HEK293 (cell line): ENCODE measurements at regions not wholly inside any gene's neighbourhood (a gene's known extent, or its start where the extent isn't known, plus 50 kb on each side); places are given as distances from the start of the nearest gene placed in this dataset.
"Not testable (repeated sequence)": the region's sequence is repeated elsewhere in the genome, so short reads cannot be mapped to it uniquely, and the experiment has no call there.

Source experiments
- CTCF ChIA-PET: fragments of 350-600 bp; formaldehyde crosslinking; extraction: SDS; loops from one replicate; lab custom pipeline; 2021; ENCODE audit warnings: antibody characterized with exemption; lab: Yijun Ruan, JAX
- POLR2A ChIA-PET: fragments of 300-600 bp; formaldehyde crosslinking; extraction: SDS; loops from one replicate; lab custom pipeline; 2020; ENCODE audit warnings: antibody characterized with exemption, inconsistent platforms; lab: Yijun Ruan, JAX
- H3K27ac ChIP-seq: fragments of 200-500 bp; sonication (Bioruptor generic); 2 replicates; pipeline ENCODE4 v1.5.1; 2014; ENCODE audit warnings: low read depth, low read length, control low read depth, inconsistent platforms; ENCODE audit errors: extremely low read depth
- H3K36me3 ChIP-seq, 2 experiments: fragments of 200-500 bp in 1 of 2; sonication (Bioruptor generic) in 1 of 2; 1 replicate in 1 of 2; 2 replicates in 1 of 2; pipeline ENCODE4 v1.5.1; 2014 to 2017; ENCODE audit warnings: inconsistent platforms in 2 of 2, low read length in 2 of 2; ENCODE audit not compliant: control insufficient read depth in 2 of 2, insufficient read depth in 1 of 2
- H3K4me1 ChIP-seq: fragments of 200-500 bp; sonication (Bioruptor generic); 2 replicates; pipeline ENCODE4 v1.5.1; 2014; ENCODE audit warnings: mild to moderate bottlenecking, low read length, inconsistent platforms; ENCODE audit not compliant: control insufficient read depth, insufficient read depth
- H3K4me3 ChIP-seq: 2 replicates; pipeline ENCODE4 v1.5.1; 2011; ENCODE audit warnings: low read depth, mild to moderate bottlenecking, control low read depth, low read length, moderate library complexity
- H3K9me3 ChIP-seq: fragments of 200-500 bp; sonication (Bioruptor generic); 2 replicates; pipeline ENCODE4 v1.5.1; 2014; ENCODE audit warnings: low read depth, low read length, inconsistent platforms; ENCODE audit not compliant: control insufficient read depth, insufficient read depth
- GLI2 ChIP-seq: fragments of 450-650 bp; formaldehyde crosslinking; IDR thresholded peaks from 2 replicates; pipeline ENCODE4; 2017; ENCODE audit warnings: missing biosample characterization, missing genetic modification characterization, low read depth, borderline replicate concordance
- KLF10 ChIP-seq: fragments of 450-650 bp; IDR thresholded peaks from 2 replicates; pipeline ENCODE4 v1.5.1; 2018; ENCODE audit warnings: missing biosample characterization, mild to moderate bottlenecking, missing genetic modification characterization
- SALL2 ChIP-seq: fragments of 450-650 bp; formaldehyde crosslinking; IDR thresholded peaks from 2 replicates; pipeline ENCODE4 v1.5.0; 2017; ENCODE audit warnings: missing biosample characterization, mild to moderate bottlenecking, missing genetic modification characterization, borderline replicate concordance
- SETDB1 ChIP-seq: IDR thresholded peaks from one replicate; pipeline ENCODE4 v1.6.1; 2017; ENCODE audit warnings: mild to moderate bottlenecking, low read length, moderate library complexity, mixed read lengths; ENCODE audit not compliant: insufficient read length
- ZBTB17 ChIP-seq: fragments of 450-650 bp; formaldehyde crosslinking; IDR thresholded peaks from 2 replicates; pipeline ENCODE4 v1.5.1; 2016; ENCODE audit warnings: missing biosample characterization, missing genetic modification characterization
- ZNF121 ChIP-seq: fragments of 450-650 bp; formaldehyde crosslinking; IDR thresholded peaks from 2 replicates; pipeline ENCODE4 v1.5.1; 2016; ENCODE audit warnings: missing biosample characterization, missing genetic modification characterization
- ZNF138 ChIP-seq: fragments of 450-650 bp; formaldehyde crosslinking; IDR thresholded peaks from 2 replicates; pipeline ENCODE4 v1.5.1; 2016; ENCODE audit warnings: missing biosample characterization, missing genetic modification characterization, borderline replicate concordance
- ZNF280D ChIP-seq: fragments of 450-650 bp; formaldehyde crosslinking; IDR thresholded peaks from 2 replicates; pipeline ENCODE4 v1.5.1; 2016; ENCODE audit warnings: missing biosample characterization, missing genetic modification characterization
- ZNF621 ChIP-seq: fragments of 450-650 bp; formaldehyde crosslinking; IDR thresholded peaks from 2 replicates; pipeline ENCODE4 v1.5.1; 2017; ENCODE audit warnings: missing biosample characterization, missing genetic modification characterization
- ZNF701 ChIP-seq: fragments of 450-650 bp; formaldehyde crosslinking; IDR thresholded peaks from 2 replicates; pipeline ENCODE4 v1.5.1; 2016; ENCODE audit warnings: missing biosample characterization, missing genetic modification characterization
- ZNF707 ChIP-seq: fragments of 450-650 bp; formaldehyde crosslinking; IDR thresholded peaks from 2 replicates; pipeline ENCODE4 v1.5.1; 2016; ENCODE audit warnings: missing biosample characterization, missing genetic modification characterization
- ZNF768 ChIP-seq: fragments of 450-650 bp; formaldehyde crosslinking; IDR thresholded peaks from 2 replicates; pipeline ENCODE4 v1.5.1; 2018; ENCODE audit warnings: missing biosample characterization, mild to moderate bottlenecking, missing genetic modification characterization
- ZNF830 ChIP-seq: fragments of 450-650 bp; IDR thresholded peaks from 2 replicates; pipeline ENCODE4 v1.5.0; 2018; ENCODE audit warnings: missing biosample characterization, missing genetic modification characterization, low read depth, mild to moderate bottlenecking, moderate library complexity
- ZNF843 ChIP-seq: fragments of 450-650 bp; formaldehyde crosslinking; IDR thresholded peaks from 2 replicates; pipeline ENCODE4 v1.5.1; 2016; ENCODE audit warnings: missing biosample characterization, missing genetic modification characterization
- ZSCAN4 ChIP-seq: fragments of 450-650 bp; formaldehyde crosslinking; IDR thresholded peaks from 2 replicates; pipeline ENCODE4 v1.5.1; 2017; ENCODE audit warnings: missing biosample characterization, missing genetic modification characterization
- TF ChIP-seq, protein P1 (sequence below): fragments of 450-650 bp; formaldehyde crosslinking; IDR thresholded peaks from 2 replicates; pipeline ENCODE4 v1.5.1; 2016; ENCODE audit warnings: missing biosample characterization, missing genetic modification characterization, borderline replicate concordance
- TF ChIP-seq, protein P2 (sequence below): sonication (generic); formaldehyde crosslinking; IDR thresholded peaks from 2 replicates; pipeline ENCODE4 v1.8.1; 2022; ENCODE audit warnings: mild to moderate bottlenecking, moderate library complexity, missing genetic modification reagents

GRCh38 chr1:217039926-217040325, 316.7 kb upstream of the ESRRG start (continued):
- TF ChIP-seq, protein P1, sequence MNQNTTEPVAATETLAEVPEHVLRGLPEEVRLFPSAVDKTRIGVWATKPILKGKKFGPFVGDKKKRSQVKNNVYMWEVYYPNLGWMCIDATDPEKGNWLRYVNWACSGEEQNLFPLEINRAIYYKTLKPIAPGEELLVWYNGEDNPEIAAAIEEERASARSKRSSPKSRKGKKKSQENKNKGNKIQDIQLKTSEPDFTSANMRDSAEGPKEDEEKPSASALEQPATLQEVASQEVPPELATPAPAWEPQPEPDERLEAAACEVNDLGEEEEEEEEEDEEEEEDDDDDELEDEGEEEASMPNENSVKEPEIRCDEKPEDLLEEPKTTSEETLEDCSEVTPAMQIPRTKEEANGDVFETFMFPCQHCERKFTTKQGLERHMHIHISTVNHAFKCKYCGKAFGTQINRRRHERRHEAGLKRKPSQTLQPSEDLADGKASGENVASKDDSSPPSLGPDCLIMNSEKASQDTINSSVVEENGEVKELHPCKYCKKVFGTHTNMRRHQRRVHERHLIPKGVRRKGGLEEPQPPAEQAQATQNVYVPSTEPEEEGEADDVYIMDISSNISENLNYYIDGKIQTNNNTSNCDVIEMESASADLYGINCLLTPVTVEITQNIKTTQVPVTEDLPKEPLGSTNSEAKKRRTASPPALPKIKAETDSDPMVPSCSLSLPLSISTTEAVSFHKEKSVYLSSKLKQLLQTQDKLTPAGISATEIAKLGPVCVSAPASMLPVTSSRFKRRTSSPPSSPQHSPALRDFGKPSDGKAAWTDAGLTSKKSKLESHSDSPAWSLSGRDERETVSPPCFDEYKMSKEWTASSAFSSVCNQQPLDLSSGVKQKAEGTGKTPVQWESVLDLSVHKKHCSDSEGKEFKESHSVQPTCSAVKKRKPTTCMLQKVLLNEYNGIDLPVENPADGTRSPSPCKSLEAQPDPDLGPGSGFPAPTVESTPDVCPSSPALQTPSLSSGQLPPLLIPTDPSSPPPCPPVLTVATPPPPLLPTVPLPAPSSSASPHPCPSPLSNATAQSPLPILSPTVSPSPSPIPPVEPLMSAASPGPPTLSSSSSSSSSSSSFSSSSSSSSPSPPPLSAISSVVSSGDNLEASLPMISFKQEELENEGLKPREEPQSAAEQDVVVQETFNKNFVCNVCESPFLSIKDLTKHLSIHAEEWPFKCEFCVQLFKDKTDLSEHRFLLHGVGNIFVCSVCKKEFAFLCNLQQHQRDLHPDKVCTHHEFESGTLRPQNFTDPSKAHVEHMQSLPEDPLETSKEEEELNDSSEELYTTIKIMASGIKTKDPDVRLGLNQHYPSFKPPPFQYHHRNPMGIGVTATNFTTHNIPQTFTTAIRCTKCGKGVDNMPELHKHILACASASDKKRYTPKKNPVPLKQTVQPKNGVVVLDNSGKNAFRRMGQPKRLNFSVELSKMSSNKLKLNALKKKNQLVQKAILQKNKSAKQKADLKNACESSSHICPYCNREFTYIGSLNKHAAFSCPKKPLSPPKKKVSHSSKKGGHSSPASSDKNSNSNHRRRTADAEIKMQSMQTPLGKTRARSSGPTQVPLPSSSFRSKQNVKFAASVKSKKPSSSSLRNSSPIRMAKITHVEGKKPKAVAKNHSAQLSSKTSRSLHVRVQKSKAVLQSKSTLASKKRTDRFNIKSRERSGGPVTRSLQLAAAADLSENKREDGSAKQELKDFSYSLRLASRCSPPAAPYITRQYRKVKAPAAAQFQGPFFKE (tag by site-specific recombination): no peak
- TF ChIP-seq SALL2 (tag by site-specific recombination): no peak
- TF ChIP-seq SETDB1: no peak

GRCh38 chr1:217039139-217039538, 315.9 kb upstream of the ESRRG start:
- H3K4me1 ChIP-seq, CTCF ChIA-PET, H3K4me3 ChIP-seq, H3K27ac ChIP-seq: not testable (repeated sequence)
- peak; percentile 89 for TF ChIP-seq ZNF707 (tag by site-specific recombination)
- TF ChIP-seq, all 188 proteins: peak for 1; not testable (repeated sequence) for 187
- H3K9me3 ChIP-seq, POLR2A ChIA-PET, H3K36me3 ChIP-seq: not testable (repeated sequence)

- H3K4me3 ChIP-seq: no peak overlapping the region
- TF ChIP-seq GLI2 (tag by site-specific recombination): no peak
- TF ChIP-seq ZNF768 (tag by site-specific recombination): no peak
- no peak for TF ChIP-seq ZNF138 (tag by site-specific recombination)
- TF ChIP-seq ZNF280D (tag by site-specific recombination): no peak
- no peak for TF ChIP-seq ZNF830
- TF ChIP-seq ZSCAN4: no peak
- no peak for TF ChIP-seq ZNF701 (tag by site-specific recombination)
- no peak for TF ChIP-seq ZNF121 (tag by site-specific recombination)
- TF ChIP-seq ZNF621 (tag by site-specific recombination): no peak
- TF ChIP-seq ZBTB17: no peak
- TF ChIP-seq, protein P2, sequence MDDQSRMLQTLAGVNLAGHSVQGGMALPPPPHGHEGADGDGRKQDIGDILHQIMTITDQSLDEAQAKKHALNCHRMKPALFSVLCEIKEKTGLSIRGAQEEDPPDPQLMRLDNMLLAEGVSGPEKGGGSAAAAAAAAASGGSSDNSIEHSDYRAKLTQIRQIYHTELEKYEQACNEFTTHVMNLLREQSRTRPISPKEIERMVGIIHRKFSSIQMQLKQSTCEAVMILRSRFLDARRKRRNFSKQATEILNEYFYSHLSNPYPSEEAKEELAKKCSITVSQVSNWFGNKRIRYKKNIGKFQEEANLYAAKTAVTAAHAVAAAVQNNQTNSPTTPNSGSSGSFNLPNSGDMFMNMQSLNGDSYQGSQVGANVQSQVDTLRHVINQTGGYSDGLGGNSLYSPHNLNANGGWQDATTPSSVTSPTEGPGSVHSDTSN: no peak
- TF ChIP-seq KLF10 (tag by site-specific recombination): no peak
- TF ChIP-seq ZNF843 (tag by site-specific recombination): no peak
- TF ChIP-seq, all 188 proteins: peak for 0
- Histone ChIP-seq H3K4me1 (no peaks in the 10 kb centered on the region), H3K27ac (no peak overlapping the region), H3K9me3 (no peaks in the 10 kb centered on the region), H3K36me3 (no peaks in the 10 kb centered on the region)
- CTCF ChIA-PET: interaction anchor here (0.7 kb wide), 1 partner anchor 10 kb away, joined by 4 read pairs; no protein-coding TSS in a partner anchor
- POLR2A ChIA-PET: no interaction called here
Observed at GRCh38 chr1:217036757-217037156, 313.5 kb upstream of the ESRRG start.
